IMR-90 (cell line): ENCODE measurements at regions not wholly inside any gene's neighbourhood (a gene's known extent, or its start where the extent isn't known, plus 50 kb on each side); places are given as distances from the start of the nearest gene placed in this dataset.

Source experiments
- ATAC-seq: fragments of 200-7000 bp; cut with Tn5 transposase; 2 replicates; pipeline ENCODE4 v1.9.1; 2020; ENCODE audit warnings: low read depth, mild to moderate bottlenecking, moderate library complexity
- BruUV-seq: library from RNA; stranded (reverse); fragments of 400-500 nt; replicated peaks from 2 replicates; lab custom pipeline; 2021; lab: Mats Ljungman, UMichigan
- CTCF ChIA-PET: fragments of 300-600 bp; formaldehyde crosslinking; extraction: SDS; loops from one replicate; lab custom pipeline; 2021; ENCODE audit warnings: antibody characterized with exemption; lab: Yijun Ruan, JAX
- POLR2A ChIA-PET: fragments of 300-600 bp; sonication (Branson Sonifier 250); formaldehyde crosslinking; loops from one replicate; lab custom pipeline; 2022; ENCODE audit warnings: antibody characterized with exemption; ENCODE audit not compliant: unreplicated experiment; lab: Charles Lee
- DNase-seq: peaks from one replicate; pipeline ENCODE4 v3.0.0; 2013
- H2AFZ ChIP-seq: replicated peaks from 2 replicates; pipeline ENCODE3; 2013; ENCODE audit warnings: low read length, mild to moderate bottlenecking; ENCODE audit not compliant: poor library complexity
- H2AK5ac ChIP-seq: 2 replicates; pipeline ENCODE4 v1.6.1; 2013; ENCODE audit warnings: low read depth, low read length, inconsistent platforms
- H2AK9ac ChIP-seq: replicated peaks from 2 replicates; pipeline ENCODE3; 2013; ENCODE audit warnings: mild to moderate bottlenecking, low read depth, low read length, moderate library complexity; ENCODE audit not compliant: poor library complexity
- H2BK120ac ChIP-seq: 2 replicates; pipeline ENCODE4 v1.6.1; 2013; ENCODE audit warnings: low read depth, low read length, inconsistent platforms
- H2BK15ac ChIP-seq: 3 replicates; pipeline ENCODE4 v1.6.1; 2013; ENCODE audit warnings: low read depth, low read length, inconsistent platforms
- H2BK20ac ChIP-seq: 2 replicates; pipeline ENCODE4 v1.6.1; 2013; ENCODE audit warnings: low read depth, mild to moderate bottlenecking, inconsistent platforms, low read length, moderate library complexity
- H2BK5ac ChIP-seq: 2 replicates; pipeline ENCODE4 v1.6.1; 2013; ENCODE audit warnings: mild to moderate bottlenecking, low read depth, low read length, inconsistent platforms; ENCODE audit not compliant: poor library complexity, severe bottlenecking
- H3K14ac ChIP-seq: replicated peaks from 2 replicates; pipeline ENCODE4 v1.6.1; 2013; ENCODE audit warnings: low read depth, low read length, inconsistent platforms
- H3K18ac ChIP-seq: 2 replicates; pipeline ENCODE4 v1.6.1; 2013; ENCODE audit warnings: low read depth, low read length, control low read depth
- H3K23ac ChIP-seq: 2 replicates; pipeline ENCODE4 v1.6.1; 2013; ENCODE audit warnings: low read depth, low read length, inconsistent platforms
- H3K27ac ChIP-seq: 2 replicates; pipeline ENCODE4 v1.5.1; 2013; ENCODE audit warnings: mild to moderate bottlenecking, control low read depth, low read length; ENCODE audit not compliant: insufficient read depth
- H3K27me3 ChIP-seq: 2 replicates; pipeline ENCODE4 v1.6.1; 2013; ENCODE audit warnings: low read length; ENCODE audit not compliant: control insufficient read depth, insufficient read depth
- H3K36me3 ChIP-seq: 2 replicates; pipeline ENCODE4 v1.6.1; 2013; ENCODE audit warnings: low read length, mixed read lengths; ENCODE audit not compliant: control insufficient read depth, insufficient read depth
- H3K4ac ChIP-seq: 2 replicates; pipeline ENCODE4 v1.6.1; 2013; ENCODE audit warnings: low read depth, low read length, inconsistent platforms
- H3K4me1 ChIP-seq: 2 replicates; pipeline ENCODE4 v1.6.1; 2013; ENCODE audit warnings: low read length, mixed read lengths; ENCODE audit not compliant: control insufficient read depth, insufficient read depth
- H3K4me2 ChIP-seq: 2 replicates; pipeline ENCODE4 v1.6.1; 2013; ENCODE audit warnings: low read depth, mild to moderate bottlenecking, control low read depth, low read length, moderate library complexity
- H3K4me3 ChIP-seq: 2 replicates; pipeline ENCODE4 v1.5.1; 2013; ENCODE audit warnings: low read depth, mild to moderate bottlenecking, control low read depth, low read length, moderate library complexity; ENCODE audit not compliant: insufficient read depth
- H3K56ac ChIP-seq: 2 replicates; pipeline ENCODE4 v1.6.1; 2013; ENCODE audit warnings: low read length, inconsistent platforms; ENCODE audit not compliant: insufficient read depth; ENCODE audit errors: extremely low read depth
- H3K79me1 ChIP-seq, 2 experiments: 2 replicates each; pipeline ENCODE4 v1.6.1; 2013; ENCODE audit warnings: low read length in 2 of 2, inconsistent platforms in 1 of 2, low read depth in 1 of 2
- H3K9ac ChIP-seq: 2 replicates; pipeline ENCODE4 v1.6.1; 2013; ENCODE audit warnings: low read depth, low read length, control low read depth
- H3K9me1 ChIP-seq: 2 replicates; pipeline ENCODE4 v1.6.1; 2013; ENCODE audit warnings: low read length, inconsistent platforms; ENCODE audit not compliant: insufficient read depth
- H3K9me3 ChIP-seq: 2 replicates; pipeline ENCODE4 v1.6.1; 2013; ENCODE audit warnings: low read length; ENCODE audit not compliant: control insufficient read depth, insufficient read depth
- H4K20me1 ChIP-seq: 2 replicates; pipeline ENCODE4 v1.6.1; 2013; ENCODE audit warnings: low read length, inconsistent platforms; ENCODE audit not compliant: insufficient read depth
- H4K5ac ChIP-seq: 2 replicates; pipeline ENCODE4 v1.6.1; 2013; ENCODE audit warnings: mild to moderate bottlenecking, low read depth, low read length, control low read depth
- H4K8ac ChIP-seq, 2 experiments: 2 replicates each; pipeline ENCODE4 v1.6.1; 2013; ENCODE audit warnings: low read depth in 2 of 2, low read length in 2 of 2, control low read depth in 1 of 2, inconsistent platforms in 1 of 2
- H4K91ac ChIP-seq: 2 replicates; pipeline ENCODE4 v1.6.1; 2013; ENCODE audit warnings: low read depth, low read length, inconsistent platforms; ENCODE audit not compliant: insufficient read depth
- BHLHE40 ChIP-seq: fragments of 150-350 bp; IDR thresholded peaks from 2 replicates; pipeline ENCODE4 v1.6.1; 2016; ENCODE audit warnings: mild to moderate bottlenecking, low read depth, low read length
- CEBPB ChIP-seq: IDR thresholded peaks from 2 replicates; pipeline ENCODE4 v1.6.1; 2012; ENCODE audit warnings: low read depth, low read length, improper control_type of control experiment
- CHD1 ChIP-seq: IDR thresholded peaks from 2 replicates; pipeline ENCODE4 v1.6.1; 2012; ENCODE audit warnings: low read depth, low read length, improper control_type of control experiment
- FOS ChIP-seq: fragments of 150-350 bp; IDR thresholded peaks from 2 replicates; pipeline ENCODE4 v1.6.1; 2016; ENCODE audit warnings: low read depth, low read length
- MAFK ChIP-seq: IDR thresholded peaks from 2 replicates; pipeline ENCODE4 v1.6.1; 2012; ENCODE audit warnings: low read depth, low read length, improper control_type of control experiment
- MAZ ChIP-seq: IDR thresholded peaks from 2 replicates; pipeline ENCODE4 v1.6.1; 2012; ENCODE audit warnings: low read depth, mild to moderate bottlenecking, low read length, improper control_type of control experiment, moderate library complexity, borderline replicate concordance
- MXI1 ChIP-seq: IDR thresholded peaks from 2 replicates; pipeline ENCODE4 v1.6.1; 2012; ENCODE audit warnings: low read depth, mild to moderate bottlenecking, low read length, moderate library complexity, borderline replicate concordance
- NFE2L2 ChIP-seq: fragments of 150-350 bp; IDR thresholded peaks from 2 replicates; pipeline ENCODE4 v1.6.1; 2016; ENCODE audit warnings: low read depth, mild to moderate bottlenecking, low read length
- POLR2A ChIP-seq: IDR thresholded peaks from 2 replicates; pipeline ENCODE4 v1.6.1; 2012; ENCODE audit warnings: mild to moderate bottlenecking, low read depth, low read length
- RAD21 ChIP-seq: IDR thresholded peaks from 2 replicates; pipeline ENCODE4 v1.6.1; 2012; ENCODE audit warnings: low read length, improper control_type of control experiment
- RCOR1 ChIP-seq: IDR thresholded peaks from 2 replicates; pipeline ENCODE4 v1.6.1; 2012; ENCODE audit warnings: mild to moderate bottlenecking, low read length, improper control_type of control experiment; ENCODE audit not compliant: insufficient replicate concordance
- RFX5 ChIP-seq: IDR thresholded peaks from 2 replicates; pipeline ENCODE4 v1.8.0; 2012; ENCODE audit warnings: low read depth, mild to moderate bottlenecking, low read length, moderate library complexity
- SMC3 ChIP-seq: fragments of 150-350 bp; IDR thresholded peaks from 2 replicates; pipeline ENCODE4 v1.6.1; 2016; ENCODE audit warnings: low read depth, mild to moderate bottlenecking, antibody characterized with exemption, low read length, moderate library complexity
- WGBS, 2 experiments: methylation state at CpG; one replicate each; pipeline versions ENCODE4 v1.1.5 to v1.1.7; 2013; ENCODE audit warnings: missing lambda C conversion rate in 2 of 2; ENCODE audit not compliant: insufficient read length in 1 of 2; ENCODE audit errors: extremely low coverage in 2 of 2; 5-methylcytosine and 5-hydroxymethylcytosine counted together
- dilution Hi-C: fragments of 300-500 bp; cut with HindIII; formaldehyde crosslinking; loops from one replicate; pipeline ENCODE4 v1.14.3; 2018; ENCODE audit warnings: low sequenced_read_pairs; ENCODE audit not compliant: unreplicated experiment
- in situ Hi-C: fragments of 300-500 bp; cut with MboI; formaldehyde crosslinking; loops from 3 replicates; pipeline ENCODE4 v1.14.3; 2019; ENCODE audit warnings: low sequenced_read_pairs, inconsistent platforms, mixed read lengths
- intact Hi-C: fragments of 100-400 bp; cut with micrococcal nuclease; formaldehyde crosslinking; loops from 2 replicates; pipeline ENCODE4 v1.10.0; 2022
- TF ChIP-seq, protein P1 (sequence below): fragments of 150-350 bp; IDR thresholded peaks from 2 replicates; pipeline ENCODE4 v1.6.1; 2016; ENCODE audit warnings: low read depth, mild to moderate bottlenecking, low read length, moderate library complexity, borderline replicate concordance
- TF ChIP-seq, protein P2 (sequence below): conservative IDR thresholded peaks from 2 replicates; pipeline ENCODE4 v1.5.1; 2012; ENCODE audit warnings: mild to moderate bottlenecking, low read depth, low read length, improper control_type of control experiment
- TF ChIP-seq, protein P3 (sequence below): fragments of 150-350 bp; IDR thresholded peaks from 2 replicates; pipeline ENCODE4 v1.6.1; 2017; ENCODE audit warnings: mild to moderate bottlenecking, antibody characterized with exemption, low read length, low read depth

DNA sequence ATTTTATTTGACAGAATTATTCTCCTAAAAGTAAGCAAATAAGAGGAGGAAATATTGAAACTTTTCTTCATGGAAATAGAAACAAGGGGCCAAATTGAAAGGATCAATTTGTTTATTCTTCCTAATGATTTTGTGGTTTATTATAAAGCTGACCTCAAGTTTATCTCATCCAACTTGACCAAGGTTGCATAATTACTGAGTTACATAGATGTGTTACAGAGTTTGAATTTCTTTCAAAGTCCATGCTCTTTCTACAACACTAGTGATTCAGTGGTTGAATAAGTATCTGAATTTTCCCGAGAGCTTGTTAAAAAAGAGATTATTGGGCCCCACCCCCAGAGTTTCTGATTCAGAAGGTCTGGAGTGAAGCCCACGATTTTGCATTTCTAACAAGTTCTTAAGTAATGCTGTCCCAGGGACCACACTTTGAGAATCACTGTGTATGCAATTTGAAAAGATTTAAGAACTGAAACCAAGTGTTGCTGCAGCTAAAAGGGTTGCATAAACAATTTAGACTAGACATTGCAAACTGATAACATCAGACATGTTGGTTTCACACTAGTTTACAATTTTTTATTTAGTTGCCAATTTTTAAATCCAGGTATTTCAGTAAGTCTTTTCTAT, 485.7 kb upstream of the ANO5 start:
- in situ Hi-C loops, result no loop called here
- CTCF ChIA-PET, result no interaction called here
- H3K27me3 ChIP-seq, result no peaks in the 10 kb centered on the region
- H3K36me3 ChIP-seq, result no peaks in the 10 kb centered on the region
- WGBS, 2 experiments, result no CpG with 5 or more reads among the region's 2 CpGs
- no peaks in the 10 kb centered on the region for H3K9me1 ChIP-seq
- no peak overlapping the region for H2BK5ac ChIP-seq
- H2AFZ ChIP-seq, result no peak overlapping the region
- no peak overlapping the region for H4K5ac ChIP-seq
- no TSS peak for BruUV-seq
- H2AK5ac ChIP-seq, result no peak overlapping the region
- H4K91ac ChIP-seq, result no peak overlapping the region
- dilution Hi-C loops, result no loop called here
- no peak overlapping the region for H2AK9ac ChIP-seq
- H3K23ac ChIP-seq, result no peak overlapping the region
- no peak overlapping the region for H2BK20ac ChIP-seq
- no peaks in the 10 kb centered on the region for H3K4me1 ChIP-seq
- no peak overlapping the region for H4K8ac ChIP-seq
- 0 out of 2 replicates have a peak, but pooled peaks cover 2% of the 10 kb centered on the region for H3K9me3 ChIP-seq
- no peak overlapping the region for H2BK15ac ChIP-seq
- H3K4ac ChIP-seq, result no peak overlapping the region
- no peak overlapping the region for H2BK120ac ChIP-seq
- DNase-seq (no peak), ATAC-seq (no peak)
- H3K4me3 ChIP-seq, result no peak overlapping the region
- H3K79me1 ChIP-seq, result no peaks in the 10 kb centered on the region
- no peak overlapping the region for H3K4me2 ChIP-seq
- no peak for TF ChIP-seq CHD1
- TF ChIP-seq, protein P1, sequence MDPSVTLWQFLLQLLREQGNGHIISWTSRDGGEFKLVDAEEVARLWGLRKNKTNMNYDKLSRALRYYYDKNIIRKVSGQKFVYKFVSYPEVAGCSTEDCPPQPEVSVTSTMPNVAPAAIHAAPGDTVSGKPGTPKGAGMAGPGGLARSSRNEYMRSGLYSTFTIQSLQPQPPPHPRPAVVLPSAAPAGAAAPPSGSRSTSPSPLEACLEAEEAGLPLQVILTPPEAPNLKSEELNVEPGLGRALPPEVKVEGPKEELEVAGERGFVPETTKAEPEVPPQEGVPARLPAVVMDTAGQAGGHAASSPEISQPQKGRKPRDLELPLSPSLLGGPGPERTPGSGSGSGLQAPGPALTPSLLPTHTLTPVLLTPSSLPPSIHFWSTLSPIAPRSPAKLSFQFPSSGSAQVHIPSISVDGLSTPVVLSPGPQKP, result no peak
- TF ChIP-seq SMC3, result no peak
- TF ChIP-seq, protein P2, sequence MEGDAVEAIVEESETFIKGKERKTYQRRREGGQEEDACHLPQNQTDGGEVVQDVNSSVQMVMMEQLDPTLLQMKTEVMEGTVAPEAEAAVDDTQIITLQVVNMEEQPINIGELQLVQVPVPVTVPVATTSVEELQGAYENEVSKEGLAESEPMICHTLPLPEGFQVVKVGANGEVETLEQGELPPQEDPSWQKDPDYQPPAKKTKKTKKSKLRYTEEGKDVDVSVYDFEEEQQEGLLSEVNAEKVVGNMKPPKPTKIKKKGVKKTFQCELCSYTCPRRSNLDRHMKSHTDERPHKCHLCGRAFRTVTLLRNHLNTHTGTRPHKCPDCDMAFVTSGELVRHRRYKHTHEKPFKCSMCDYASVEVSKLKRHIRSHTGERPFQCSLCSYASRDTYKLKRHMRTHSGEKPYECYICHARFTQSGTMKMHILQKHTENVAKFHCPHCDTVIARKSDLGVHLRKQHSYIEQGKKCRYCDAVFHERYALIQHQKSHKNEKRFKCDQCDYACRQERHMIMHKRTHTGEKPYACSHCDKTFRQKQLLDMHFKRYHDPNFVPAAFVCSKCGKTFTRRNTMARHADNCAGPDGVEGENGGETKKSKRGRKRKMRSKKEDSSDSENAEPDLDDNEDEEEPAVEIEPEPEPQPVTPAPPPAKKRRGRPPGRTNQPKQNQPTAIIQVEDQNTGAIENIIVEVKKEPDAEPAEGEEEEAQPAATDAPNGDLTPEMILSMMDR, result no peak
- no peak for TF ChIP-seq BHLHE40
- TF ChIP-seq MAZ, result no peak
- no peak for TF ChIP-seq RAD21
- TF ChIP-seq NFE2L2, result no peak
- TF ChIP-seq MAFK, result no peak
- TF ChIP-seq MXI1, result no peak
- TF ChIP-seq CEBPB, result no peak
- TF ChIP-seq, protein P3, sequence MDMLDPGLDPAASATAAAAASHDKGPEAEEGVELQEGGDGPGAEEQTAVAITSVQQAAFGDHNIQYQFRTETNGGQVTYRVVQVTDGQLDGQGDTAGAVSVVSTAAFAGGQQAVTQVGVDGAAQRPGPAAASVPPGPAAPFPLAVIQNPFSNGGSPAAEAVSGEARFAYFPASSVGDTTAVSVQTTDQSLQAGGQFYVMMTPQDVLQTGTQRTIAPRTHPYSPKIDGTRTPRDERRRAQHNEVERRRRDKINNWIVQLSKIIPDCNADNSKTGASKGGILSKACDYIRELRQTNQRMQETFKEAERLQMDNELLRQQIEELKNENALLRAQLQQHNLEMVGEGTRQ, result no peak
- no peak for TF ChIP-seq RFX5
- TF ChIP-seq RCOR1, result no peak
- no peak for TF ChIP-seq FOS
- TF ChIP-seq POLR2A, result no peak
- no peak overlapping the region for H3K27ac ChIP-seq
- no peak overlapping the region for H3K18ac ChIP-seq
- no peak overlapping the region for H3K56ac ChIP-seq
- POLR2A ChIA-PET, result no interaction called here
- no peak overlapping the region for H3K9ac ChIP-seq
- H3K14ac ChIP-seq, result no peak overlapping the region
- H4K20me1 ChIP-seq, result no peaks in the 10 kb centered on the region
- intact Hi-C loops, result no loop called here
